ENCODE measurements at regions not wholly inside any gene's neighbourhood (a gene's known extent, or its start where the extent isn't known, plus 50 kb on each side); places are given as distances from the start of the nearest gene placed in this dataset.

- no peak for TF ChIP-seq CTCF (IDR thresholded peaks at IDR 0.05; ENCODE audit: low read depth, low read length, poor library complexity, severe bottlenecking)
- no peak for TF ChIP-seq EZH2phosphoT487 (IDR thresholded peaks at IDR 0.05; ENCODE audit: borderline replicate concordance, low read length)
Observed at GRCh38 chr9:108486831-108487230, 369.0 kb downstream of the ACTL7B start.
